NCI-H524 treated with DMSO at 0.1 percent for 48 hours (cell line): ENCODE measurements at regions not wholly inside any gene's neighbourhood (a gene's known extent, or its start where the extent isn't known, plus 50 kb on each side); places are given as distances from the start of the nearest gene placed in this dataset.

Experiments
- DNase-seq: peaks from one replicate; lab custom pipeline; 2025; lab: John Stamatoyannopoulos, UW

GRCh38 chr5:125205601-125206225, 459.3 kb upstream of the ZNF608 start:
- no peak for DNase-seq

GRCh38 chr5:125207856-125208255, 461.4 kb upstream of the ZNF608 start:
- DNase-seq = no peak

GRCh38 chr5:125209650-125210049, 463.2 kb upstream of the ZNF608 start:
- DNase-seq = peak; percentile 65

- no peak for DNase-seq
Measured at GRCh38 chr5:125210242-125210947, 464.0 kb upstream of the ZNF608 start.

GRCh38 chr5:125214080-125214479, 467.6 kb upstream of the ZNF608 start:
- no peak for DNase-seq

GRCh38 chr5:125215593-125215992, 469.2 kb upstream of the ZNF608 start:
- no peak for DNase-seq

- no peak for DNase-seq
Measured at GRCh38 chr5:125219710-125220109, 473.3 kb upstream of the ZNF608 start.

- no peak for DNase-seq
Measured at GRCh38 chr5:125220284-125220683, 473.8 kb upstream of the ZNF608 start.

- DNase-seq = no peak
Measured at GRCh38 chr5:125222597-125223240, 476.3 kb upstream of the ZNF608 start.

GRCh38 chr5:125225424-125225823, 479.0 kb upstream of the ZNF608 start:
- DNase-seq = no peak

GRCh38 chr5:125226825-125227224, 480.4 kb upstream of the ZNF608 start:
- no peak for DNase-seq

- DNase-seq = no peak
Measured at GRCh38 chr5:125227333-125228095, 481.1 kb upstream of the ZNF608 start.

- no peak for DNase-seq
Measured at GRCh38 chr5:125228363-125229070, 482.1 kb upstream of the ZNF608 start.

GRCh38 chr5:125229556-125229955, 483.1 kb upstream of the ZNF608 start:
- no peak for DNase-seq

- DNase-seq = no peak
Measured at GRCh38 chr5:125232779-125233230, 486.4 kb upstream of the ZNF608 start.

- DNase-seq = no peak
Measured at GRCh38 chr5:125233944-125234343, 487.5 kb upstream of the ZNF608 start.

GRCh38 chr5:125236007-125236406, 489.6 kb upstream of the ZNF608 start:
- DNase-seq = no peak

GRCh38 chr5:125236981-125237380, 490.5 kb upstream of the ZNF608 start:
- DNase-seq = no peak

- no peak for DNase-seq
Measured at GRCh38 chr5:125244531-125244930, 498.1 kb upstream of the ZNF608 start.

GRCh38 chr5:125245216-125245615, 498.8 kb upstream of the ZNF608 start:
- no peak for DNase-seq

- DNase-seq = no peak
Measured at GRCh38 chr5:125249400-125249799, 503.0 kb upstream of the ZNF608 start.

GRCh38 chr5:125251703-125252102, 505.3 kb upstream of the ZNF608 start:
- DNase-seq = no peak
